GM12878 (cell line): ENCODE measurements at regions not wholly inside any gene's neighbourhood (a gene's known extent, or its start where the extent isn't known, plus 50 kb on each side); places are given as distances from the start of the nearest gene placed in this dataset.

ENCODE experiments used
- ATAC-seq: fragments of 200-7000 bp; cut with Tn5 transposase; 3 replicates; pipeline ENCODE4 v1.9.1; 2020; ENCODE audit warnings: mild to moderate bottlenecking, moderate library complexity
- BruUV-seq: library from RNA; stranded (reverse); fragments of 400-500 nt; replicated peaks from 2 replicates; lab custom pipeline; 2021; lab: Mats Ljungman, UMichigan
- CTCF ChIA-PET: fragments of 300-600 bp; sonication (Branson Sonifier 250); formaldehyde crosslinking; extraction: SDS; loops from one replicate; lab custom pipeline; 2021; ENCODE audit warnings: inconsistent platforms; lab: Yijun Ruan, JAX
- POLR2A ChIA-PET: fragments of 350-600 bp; formaldehyde crosslinking; extraction: SDS; loops from one replicate; lab custom pipeline; 2021; ENCODE audit warnings: inconsistent platforms; lab: Charles Lee
- RAD21 ChIA-PET: fragments of 300-600 bp; sonication (Branson Sonifier 250); formaldehyde crosslinking; loops from one replicate; lab custom pipeline; 2023; ENCODE audit warnings: antibody characterized with exemption; ENCODE audit not compliant: unreplicated experiment; lab: Charles Lee
- SMC1A ChIA-PET: fragments of 300-600 bp; sonication (Branson Sonifier 250); formaldehyde crosslinking; loops from one replicate; lab custom pipeline; 2023; ENCODE audit not compliant: unreplicated experiment, uncharacterized antibody; lab: Charles Lee
- DNase-seq: peaks from one replicate; pipeline ENCODE4 v3.0.0-alpha.2; 2011; ENCODE audit warnings: low read depth, low spot score
- FAIRE-seq: peaks from 3 replicates; lab custom pipeline; 2011; peaks lifted over from hg19 to GRCh38; lab: Jason Lieb, UNC
- H2AFZ ChIP-seq: 2 replicates; pipeline ENCODE4 v1.6.0; 2011; ENCODE audit warnings: low read depth, low read length, control low read depth; ENCODE audit not compliant: control insufficient read depth
- H3K27ac ChIP-seq: 2 replicates; pipeline ENCODE4 v1.5.1; 2011; ENCODE audit warnings: control low read depth; ENCODE audit not compliant: control insufficient read depth, insufficient read depth
- H3K27me3 ChIP-seq, 2 experiments: replicated peaks in 1 of 2; 2 replicates each; pipeline versions ENCODE4 v1.6.0 to v1.6.1; 2011; ENCODE audit warnings: low read length in 1 of 2; ENCODE audit not compliant: control insufficient read depth in 2 of 2, insufficient read depth in 2 of 2
- H3K36me3 ChIP-seq, 2 experiments: 2 replicates each; pipeline ENCODE4 v1.5.1; 2011; ENCODE audit warnings: low read length in 1 of 2; ENCODE audit not compliant: control insufficient read depth in 2 of 2, insufficient read depth in 2 of 2
- H3K4me1 ChIP-seq: 2 replicates; pipeline ENCODE4 v1.6.1; 2011; ENCODE audit warnings: mild to moderate bottlenecking, low read length, moderate library complexity, mixed read lengths; ENCODE audit not compliant: control insufficient read depth, insufficient read depth
- H3K4me2 ChIP-seq: 2 replicates; pipeline ENCODE4 v1.6.0; 2011; ENCODE audit warnings: control low read depth; ENCODE audit not compliant: control insufficient read depth, insufficient read depth
- H3K4me3 ChIP-seq: fragments of 200-600 bp; sonication (generic); 2 replicates; pipeline ENCODE4 v1.5.1; 2016
- H3K79me2 ChIP-seq: 2 replicates; pipeline ENCODE4 v1.6.0; 2011; ENCODE audit warnings: low read length; ENCODE audit not compliant: control insufficient read depth, insufficient read depth
- H3K9ac ChIP-seq: 2 replicates; pipeline ENCODE4 v1.8.0; 2011; ENCODE audit warnings: low read length, control low read depth, mixed read lengths; ENCODE audit not compliant: control insufficient read depth, insufficient read depth
- H3K9me3 ChIP-seq: replicated peaks from 3 replicates; pipeline ENCODE4 v1.5.1; 2011; ENCODE audit warnings: mild to moderate bottlenecking, low read length; ENCODE audit not compliant: control insufficient read depth, insufficient read depth
- H4K20me1 ChIP-seq: 2 replicates; pipeline ENCODE4 v1.6.0; 2011; ENCODE audit not compliant: control insufficient read depth, insufficient read depth
- CHD2 ChIP-seq: IDR thresholded peaks from 2 replicates; pipeline ENCODE4 v1.6.1; 2011; ENCODE audit warnings: low read depth, low read length, improper control_type of control experiment, borderline replicate concordance
- HDAC2 ChIP-seq: fragments of 200-600 bp; sonication (generic); IDR thresholded peaks from 2 replicates; pipeline ENCODE4 v1.6.1; 2017
- HDAC6 ChIP-seq: fragments of 200-600 bp; sonication (generic); IDR thresholded peaks from one replicate; pipeline ENCODE4 v1.8.0; 2017; ENCODE audit warnings: antibody characterized with exemption; ENCODE audit not compliant: unreplicated experiment
- MEF2A ChIP-seq: IDR thresholded peaks from 2 replicates; pipeline ENCODE4 v1.6.1; 2011; ENCODE audit warnings: low read depth, mild to moderate bottlenecking, low read length, moderate library complexity; ENCODE audit not compliant: insufficient read depth
- MTA2 ChIP-seq: fragments of 450-650 bp; IDR thresholded peaks from 2 replicates; pipeline ENCODE4 v1.6.1; 2016; ENCODE audit warnings: low read depth, mild to moderate bottlenecking, moderate library complexity
- POLR2AphosphoS2 ChIP-seq: IDR thresholded peaks from 2 replicates; pipeline ENCODE4 v1.6.1; 2011; ENCODE audit warnings: low read depth, mild to moderate bottlenecking, low read length, improper control_type of control experiment, moderate library complexity
- RAD51 ChIP-seq: fragments of 450-650 bp; IDR thresholded peaks from 2 replicates; pipeline ENCODE4 v1.6.1; 2016; ENCODE audit warnings: moderate library complexity, mild to moderate bottlenecking, inconsistent platforms
- SPI1 ChIP-seq: IDR thresholded peaks from 2 replicates; pipeline ENCODE4 v1.6.1; 2011; ENCODE audit warnings: low read depth, mild to moderate bottlenecking, low read length, moderate library complexity, borderline replicate concordance; ENCODE audit not compliant: insufficient read depth
- ZZZ3 ChIP-seq: IDR thresholded peaks from 2 replicates; pipeline ENCODE4 v1.6.1; 2011; ENCODE audit warnings: low read depth; ENCODE audit not compliant: control insufficient read depth, insufficient read length
- WGBS: methylation state at CpG from one replicate; pipeline ENCODE4 v1.1.6; 2016; ENCODE audit warnings: low lambda C conversion rate; ENCODE audit not compliant: insufficient replicate concordance, insufficient coverage; ENCODE audit errors: missing lambda C conversion rate; 5-methylcytosine and 5-hydroxymethylcytosine counted together
- in situ Hi-C: fragments of 300-500 bp; cut with MboI; formaldehyde crosslinking; loops from 9 replicates; pipeline ENCODE4 v1.14.3; 2018; ENCODE audit warnings: mixed read lengths
- intact Hi-C: fragments of 100-400 bp; cut with micrococcal nuclease; formaldehyde crosslinking; loops from one replicate; pipeline ENCODE4 v1.14.2; 2022; ENCODE audit not compliant: unreplicated experiment
- TF ChIP-seq, protein P1 (sequence below): fragments of 450-650 bp; IDR thresholded peaks from 2 replicates; pipeline ENCODE4 v1.6.1; 2018; ENCODE audit warnings: mild to moderate bottlenecking, low read depth, moderate library complexity; ENCODE audit not compliant: partially characterized antibody
- TF ChIP-seq, protein P2 (sequence below): fragments of 450-650 bp; formaldehyde crosslinking; IDR thresholded peaks from 2 replicates; pipeline ENCODE4 v1.4.0; 2022; ENCODE audit warnings: mild to moderate bottlenecking, moderate library complexity
- TF ChIP-seq, protein P3 (sequence below): IDR thresholded peaks from 2 replicates; pipeline ENCODE4 v1.6.1; 2012; ENCODE audit warnings: low read depth, low read length, improper control_type of control experiment
- TF ChIP-seq, protein P4 (sequence below): fragments of 450-650 bp; conservative IDR thresholded peaks from 2 replicates; pipeline ENCODE4 v1.6.1; 2017; ENCODE audit warnings: mild to moderate bottlenecking, moderate library complexity

DNA sequence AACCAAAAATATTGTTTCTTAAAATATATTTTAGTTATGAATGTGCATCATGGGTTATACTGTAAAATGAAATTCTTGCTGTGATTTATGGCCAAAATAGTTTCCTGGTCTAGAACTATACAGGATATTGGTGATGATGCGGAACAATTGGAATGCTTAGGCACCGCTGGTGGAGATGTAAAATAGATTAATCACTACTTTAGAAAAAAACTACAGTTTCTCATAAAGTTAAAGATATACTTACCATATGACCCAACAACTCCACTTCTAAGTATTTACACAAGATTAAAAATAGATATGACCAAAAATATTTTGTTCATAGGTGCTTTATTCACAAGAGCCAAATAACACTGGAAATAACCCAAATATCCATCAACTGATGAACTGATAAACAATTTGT, 126.7 kb downstream of the TUSC7 start:
- intact Hi-C loops (no loop called here), in situ Hi-C loops (no loop called here)
- Histone ChIP-seq H3K4me2 (no peak overlapping the region), H3K9me3 (no peaks in the 10 kb centered on the region), H3K4me3 (no peak overlapping the region), H3K27me3 (no peaks in the 10 kb centered on the region), H3K9ac (no peak overlapping the region), H3K79me2 (no peaks in the 10 kb centered on the region), H3K4me1 (no peaks in the 10 kb centered on the region), H3K36me3 (no peaks in the 10 kb centered on the region), H3K27ac (no peak overlapping the region), H2AFZ (no peak overlapping the region), H4K20me1 (no peaks in the 10 kb centered on the region)
- FAIRE-seq (no peak), ATAC-seq (no peak), DNase-seq (no peak)
- WGBS = 62% methylated on average over 2 of the region's 2 CpGs
- CTCF ChIA-PET = interaction anchor here (0.7 kb wide), 1 partner anchor 20 kb away, joined by 3 read pairs; no protein-coding TSS in a partner anchor
- TF ChIP-seq, protein P1, sequence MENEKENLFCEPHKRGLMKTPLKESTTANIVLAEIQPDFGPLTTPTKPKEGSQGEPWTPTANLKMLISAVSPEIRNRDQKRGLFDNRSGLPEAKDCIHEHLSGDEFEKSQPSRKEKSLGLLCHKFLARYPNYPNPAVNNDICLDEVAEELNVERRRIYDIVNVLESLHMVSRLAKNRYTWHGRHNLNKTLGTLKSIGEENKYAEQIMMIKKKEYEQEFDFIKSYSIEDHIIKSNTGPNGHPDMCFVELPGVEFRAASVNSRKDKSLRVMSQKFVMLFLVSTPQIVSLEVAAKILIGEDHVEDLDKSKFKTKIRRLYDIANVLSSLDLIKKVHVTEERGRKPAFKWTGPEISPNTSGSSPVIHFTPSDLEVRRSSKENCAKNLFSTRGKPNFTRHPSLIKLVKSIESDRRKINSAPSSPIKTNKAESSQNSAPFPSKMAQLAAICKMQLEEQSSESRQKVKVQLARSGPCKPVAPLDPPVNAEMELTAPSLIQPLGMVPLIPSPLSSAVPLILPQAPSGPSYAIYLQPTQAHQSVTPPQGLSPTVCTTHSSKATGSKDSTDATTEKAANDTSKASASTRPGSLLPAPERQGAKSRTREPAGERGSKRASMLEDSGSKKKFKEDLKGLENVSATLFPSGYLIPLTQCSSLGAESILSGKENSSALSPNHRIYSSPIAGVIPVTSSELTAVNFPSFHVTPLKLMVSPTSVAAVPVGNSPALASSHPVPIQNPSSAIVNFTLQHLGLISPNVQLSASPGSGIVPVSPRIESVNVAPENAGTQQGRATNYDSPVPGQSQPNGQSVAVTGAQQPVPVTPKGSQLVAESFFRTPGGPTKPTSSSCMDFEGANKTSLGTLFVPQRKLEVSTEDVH = no peak
- TF ChIP-seq HDAC6 (no peak), MTA2 (no peak), HDAC2 (no peak), RAD51 (no peak), ZZZ3 (no peak), CHD2 (no peak), SPI1 (no peak), MEF2A (no peak), POLR2AphosphoS2 (no peak)
- TF ChIP-seq, protein P2, sequence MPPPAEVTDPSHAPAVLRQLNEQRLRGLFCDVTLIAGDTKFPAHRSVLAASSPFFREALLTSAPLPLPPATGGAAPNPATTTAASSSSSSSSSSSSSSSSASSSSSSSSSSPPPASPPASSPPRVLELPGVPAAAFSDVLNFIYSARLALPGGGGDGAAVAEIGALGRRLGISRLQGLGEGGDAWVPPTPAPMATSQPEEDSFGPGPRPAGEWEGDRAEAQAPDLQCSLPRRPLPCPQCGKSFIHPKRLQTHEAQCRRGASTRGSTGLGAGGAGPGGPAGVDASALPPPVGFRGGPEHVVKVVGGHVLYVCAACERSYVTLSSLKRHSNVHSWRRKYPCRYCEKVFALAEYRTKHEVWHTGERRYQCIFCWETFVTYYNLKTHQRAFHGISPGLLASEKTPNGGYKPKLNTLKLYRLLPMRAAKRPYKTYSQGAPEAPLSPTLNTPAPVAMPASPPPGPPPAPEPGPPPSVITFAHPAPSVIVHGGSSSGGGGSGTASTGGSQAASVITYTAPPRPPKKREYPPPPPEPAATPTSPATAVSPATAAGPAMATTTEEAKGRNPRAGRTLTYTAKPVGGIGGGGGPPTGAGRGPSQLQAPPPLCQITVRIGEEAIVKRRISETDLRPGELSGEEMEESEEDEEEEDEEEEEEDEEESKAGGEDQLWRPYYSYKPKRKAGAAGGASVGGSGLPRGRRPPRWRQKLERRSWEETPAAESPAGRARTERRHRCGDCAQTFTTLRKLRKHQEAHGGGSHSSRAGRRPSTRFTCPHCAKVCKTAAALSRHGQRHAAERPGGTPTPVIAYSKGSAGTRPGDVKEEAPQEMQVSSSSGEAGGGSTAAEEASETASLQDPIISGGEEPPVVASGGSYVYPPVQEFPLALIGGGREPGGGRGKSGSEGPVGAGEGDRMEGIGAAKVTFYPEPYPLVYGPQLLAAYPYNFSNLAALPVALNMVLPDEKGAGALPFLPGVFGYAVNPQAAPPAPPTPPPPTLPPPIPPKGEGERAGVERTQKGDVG (CRISPR knock-in tag) = no peak
- TF ChIP-seq, protein P3, sequence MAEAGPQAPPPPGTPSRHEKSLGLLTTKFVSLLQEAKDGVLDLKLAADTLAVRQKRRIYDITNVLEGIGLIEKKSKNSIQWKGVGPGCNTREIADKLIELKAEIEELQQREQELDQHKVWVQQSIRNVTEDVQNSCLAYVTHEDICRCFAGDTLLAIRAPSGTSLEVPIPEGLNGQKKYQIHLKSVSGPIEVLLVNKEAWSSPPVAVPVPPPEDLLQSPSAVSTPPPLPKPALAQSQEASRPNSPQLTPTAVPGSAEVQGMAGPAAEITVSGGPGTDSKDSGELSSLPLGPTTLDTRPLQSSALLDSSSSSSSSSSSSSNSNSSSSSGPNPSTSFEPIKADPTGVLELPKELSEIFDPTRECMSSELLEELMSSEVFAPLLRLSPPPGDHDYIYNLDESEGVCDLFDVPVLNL = no peak
- TF ChIP-seq, protein P4, sequence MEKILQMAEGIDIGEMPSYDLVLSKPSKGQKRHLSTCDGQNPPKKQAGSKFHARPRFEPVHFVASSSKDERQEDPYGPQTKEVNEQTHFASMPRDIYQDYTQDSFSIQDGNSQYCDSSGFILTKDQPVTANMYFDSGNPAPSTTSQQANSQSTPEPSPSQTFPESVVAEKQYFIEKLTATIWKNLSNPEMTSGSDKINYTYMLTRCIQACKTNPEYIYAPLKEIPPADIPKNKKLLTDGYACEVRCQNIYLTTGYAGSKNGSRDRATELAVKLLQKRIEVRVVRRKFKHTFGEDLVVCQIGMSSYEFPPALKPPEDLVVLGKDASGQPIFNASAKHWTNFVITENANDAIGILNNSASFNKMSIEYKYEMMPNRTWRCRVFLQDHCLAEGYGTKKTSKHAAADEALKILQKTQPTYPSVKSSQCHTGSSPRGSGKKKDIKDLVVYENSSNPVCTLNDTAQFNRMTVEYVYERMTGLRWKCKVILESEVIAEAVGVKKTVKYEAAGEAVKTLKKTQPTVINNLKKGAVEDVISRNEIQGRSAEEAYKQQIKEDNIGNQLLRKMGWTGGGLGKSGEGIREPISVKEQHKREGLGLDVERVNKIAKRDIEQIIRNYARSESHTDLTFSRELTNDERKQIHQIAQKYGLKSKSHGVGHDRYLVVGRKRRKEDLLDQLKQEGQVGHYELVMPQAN = no peak
- SMC1A ChIA-PET = interaction anchor here (0.7 kb wide), 1 partner anchor 8 kb away, joined by 3 read pairs; no protein-coding TSS in a partner anchor
- POLR2A ChIA-PET = no interaction called here
- RAD21 ChIA-PET = no interaction called here
- BruUV-seq = no TSS peak
